Stimulated activated CD8-positive, alpha-beta memory T cell treated with anti-CD3 and anti-CD28 coated beads, Interleukin-4, amount 100 ng/mL, for 48 hours (primary cell): ENCODE measurements at regions not wholly inside any gene's neighbourhood (a gene's known extent, or its start where the extent isn't known, plus 50 kb on each side); places are given as distances from the start of the nearest gene placed in this dataset.

Experiments used
- DNase-seq: peaks from one replicate; pipeline ENCODE4 v3.0.0-alpha.2; 2020

DNA sequence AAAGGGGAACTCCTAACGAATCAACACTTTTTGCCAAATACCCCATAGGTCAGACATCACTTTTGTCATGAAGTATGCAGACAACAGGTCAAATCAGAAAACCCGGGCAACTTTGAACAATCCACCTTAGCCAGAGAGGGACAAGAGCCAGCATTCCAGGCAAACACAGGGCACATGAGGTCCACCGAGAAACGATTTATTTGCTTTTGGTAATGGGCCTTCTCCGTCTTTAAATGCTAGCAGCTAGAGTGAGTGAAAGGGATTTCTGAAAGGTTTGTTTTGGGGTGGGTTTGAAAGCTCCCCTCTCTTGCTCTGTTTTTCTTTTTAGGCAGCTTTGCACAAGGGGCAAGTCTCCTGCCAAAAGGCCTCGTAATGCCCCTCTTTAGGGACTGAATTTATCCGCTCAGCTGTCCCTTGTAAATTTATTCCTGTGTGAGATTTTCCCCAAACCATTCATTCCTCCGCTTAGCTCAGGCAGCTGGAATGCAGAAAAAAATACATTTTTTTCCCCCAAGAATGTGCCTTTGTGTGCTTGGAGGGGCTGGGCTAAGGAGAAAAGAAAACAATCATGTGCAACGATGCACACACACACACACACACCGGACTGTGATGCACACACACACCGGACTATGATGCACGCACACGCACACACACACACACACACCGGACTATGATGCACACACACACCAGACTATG, 196.9 kb downstream of the SNX19 start:
- no peak for DNase-seq

DNA sequence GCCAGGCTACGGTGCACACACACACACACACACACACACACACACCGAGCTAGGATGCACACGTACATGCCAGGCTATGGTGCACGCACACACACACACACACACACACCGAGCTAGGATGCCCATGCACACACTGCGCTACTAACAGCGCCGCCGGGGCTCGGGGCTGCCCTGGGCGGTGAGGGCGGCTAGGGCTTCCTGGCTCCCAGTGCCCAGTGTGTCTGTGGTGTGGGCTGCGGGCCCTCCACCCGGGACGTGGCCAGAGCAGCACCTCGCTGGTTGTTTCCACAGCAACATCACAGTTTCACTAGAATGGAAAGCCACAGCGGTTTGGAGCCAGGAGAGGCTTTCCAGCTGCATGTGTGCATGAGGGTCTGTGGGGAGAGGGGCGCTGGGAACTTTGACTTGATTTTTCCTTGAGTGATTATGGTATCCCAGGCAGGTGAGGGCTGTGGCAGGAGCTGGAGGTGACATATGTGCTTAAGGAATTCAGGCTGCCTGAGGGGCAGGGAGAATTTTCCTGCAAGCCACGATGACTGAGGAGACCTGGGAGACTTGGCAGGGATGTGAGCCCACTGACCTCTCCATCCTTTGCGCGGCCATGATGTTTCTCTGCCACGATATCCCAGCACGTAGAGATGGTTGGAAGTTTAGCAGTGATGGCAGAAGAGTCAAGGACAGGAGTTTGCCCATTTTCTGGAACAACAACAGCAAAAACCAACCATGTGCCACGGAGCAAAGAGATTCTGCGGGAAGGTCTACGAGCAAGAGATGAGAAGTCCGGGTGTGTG, 195.9 kb downstream of the SNX19 start:
- DNase-seq, result no peak

DNA sequence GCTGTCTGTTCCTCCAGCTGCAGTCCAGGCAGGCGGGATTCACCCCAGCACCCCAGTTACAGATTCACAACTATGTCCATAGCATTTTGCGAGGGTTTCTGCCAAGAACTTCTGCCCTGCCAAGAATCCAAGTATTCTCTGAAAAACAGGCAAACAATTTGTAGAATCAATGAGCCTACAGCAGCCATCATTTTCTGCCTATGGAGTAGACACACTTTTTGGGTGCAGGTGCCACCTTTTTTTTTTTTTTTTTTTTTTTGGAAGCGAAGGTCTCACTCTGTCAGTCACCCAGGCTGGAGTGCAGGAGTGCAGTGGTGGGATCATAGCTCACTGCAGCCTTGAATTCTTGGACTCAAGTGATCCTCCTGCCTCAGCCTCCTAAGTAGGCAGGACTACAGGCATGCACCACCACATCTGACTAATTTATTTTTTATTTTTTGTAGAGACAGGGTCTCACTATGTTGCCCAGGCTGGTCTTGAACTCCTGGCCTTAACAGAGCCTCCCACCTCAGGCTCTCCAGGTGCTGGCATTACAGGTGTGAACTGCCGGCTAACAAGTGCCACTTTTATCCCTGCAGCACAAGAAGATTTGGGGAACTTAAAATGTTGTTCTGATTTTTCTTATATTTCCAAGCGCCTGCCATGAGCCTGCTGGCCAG, 195.1 kb downstream of the SNX19 start:
- DNase-seq, result no peak

DNA sequence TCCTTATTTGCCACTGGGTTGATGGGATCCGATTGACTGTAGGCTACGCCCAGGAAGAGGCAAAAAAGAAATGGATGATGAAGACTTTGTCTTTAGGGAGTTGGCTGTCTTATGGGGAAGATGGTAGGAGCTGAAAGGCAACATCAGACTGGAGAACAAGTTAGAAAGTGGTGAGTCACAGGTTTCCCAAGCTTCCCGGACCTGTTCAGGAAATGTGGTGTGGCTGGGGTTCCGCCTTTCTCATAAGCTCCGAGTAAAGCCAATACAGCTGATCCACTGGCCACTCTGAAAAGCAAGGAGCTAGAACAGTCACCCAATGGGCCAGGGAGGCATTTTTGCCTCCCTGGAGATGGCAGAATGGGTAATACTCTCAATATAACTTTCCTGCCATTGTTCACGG, 194.5 kb downstream of the SNX19 start:
- no peak for DNase-seq

DNA sequence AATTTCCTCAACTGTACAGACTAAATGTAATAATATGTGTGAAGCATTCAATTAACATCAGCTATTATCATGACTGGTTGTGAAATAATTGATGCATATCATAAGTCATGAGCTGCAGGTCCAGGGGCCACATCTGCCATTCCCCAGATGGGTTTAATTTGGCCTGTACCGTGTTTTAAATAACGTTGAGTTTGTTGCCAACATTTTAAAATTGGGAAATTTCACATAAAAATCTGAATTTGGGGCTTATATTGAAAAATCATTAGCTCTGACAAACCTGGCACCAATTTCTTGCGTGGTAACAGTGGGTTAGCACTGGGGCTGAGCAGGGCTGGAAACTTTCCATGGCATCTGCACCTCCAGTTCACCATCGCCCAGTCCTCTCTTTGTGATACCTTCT, 193.9 kb downstream of the SNX19 start:
- DNase-seq, result no peak

DNA sequence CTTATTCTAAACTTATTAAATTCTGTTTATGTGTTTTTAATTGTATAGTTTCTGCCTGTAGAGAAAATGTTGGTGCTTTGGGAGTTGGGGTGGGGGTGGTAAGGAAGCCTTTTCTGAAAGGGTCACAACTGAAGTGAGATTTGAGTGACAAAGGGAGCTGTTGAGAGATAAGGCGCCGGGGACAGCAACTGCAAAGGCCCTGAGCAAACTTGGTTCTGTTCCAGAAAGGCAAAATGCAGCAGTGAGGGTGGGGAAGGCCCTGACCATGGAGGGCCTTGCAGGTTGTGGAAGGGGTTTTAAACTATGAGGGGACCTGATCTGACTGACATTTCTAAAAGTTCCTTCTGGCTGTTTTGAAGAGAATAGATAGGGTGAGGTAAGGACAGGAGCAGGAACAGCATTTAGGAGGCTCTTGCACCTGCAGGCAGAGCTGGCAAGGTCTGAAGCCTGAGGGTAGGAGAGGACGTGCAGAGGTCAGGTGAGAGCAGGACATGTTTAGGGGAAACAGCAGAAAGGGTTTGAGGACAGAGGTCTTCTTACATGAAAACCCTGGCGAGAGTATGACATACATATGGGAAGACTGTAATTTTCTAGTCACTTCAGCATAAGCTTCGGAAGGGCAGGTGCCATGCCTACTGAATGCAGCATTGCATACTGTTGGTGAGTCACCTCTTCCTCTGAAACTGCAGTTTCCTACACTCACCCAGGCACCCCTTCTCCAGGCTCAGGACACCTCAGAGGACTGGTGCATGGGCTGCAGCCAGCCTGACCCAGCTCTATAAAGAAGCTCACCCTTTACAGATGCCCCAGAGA, 190.7 kb downstream of the SNX19 start:
- no peak for DNase-seq

DNA sequence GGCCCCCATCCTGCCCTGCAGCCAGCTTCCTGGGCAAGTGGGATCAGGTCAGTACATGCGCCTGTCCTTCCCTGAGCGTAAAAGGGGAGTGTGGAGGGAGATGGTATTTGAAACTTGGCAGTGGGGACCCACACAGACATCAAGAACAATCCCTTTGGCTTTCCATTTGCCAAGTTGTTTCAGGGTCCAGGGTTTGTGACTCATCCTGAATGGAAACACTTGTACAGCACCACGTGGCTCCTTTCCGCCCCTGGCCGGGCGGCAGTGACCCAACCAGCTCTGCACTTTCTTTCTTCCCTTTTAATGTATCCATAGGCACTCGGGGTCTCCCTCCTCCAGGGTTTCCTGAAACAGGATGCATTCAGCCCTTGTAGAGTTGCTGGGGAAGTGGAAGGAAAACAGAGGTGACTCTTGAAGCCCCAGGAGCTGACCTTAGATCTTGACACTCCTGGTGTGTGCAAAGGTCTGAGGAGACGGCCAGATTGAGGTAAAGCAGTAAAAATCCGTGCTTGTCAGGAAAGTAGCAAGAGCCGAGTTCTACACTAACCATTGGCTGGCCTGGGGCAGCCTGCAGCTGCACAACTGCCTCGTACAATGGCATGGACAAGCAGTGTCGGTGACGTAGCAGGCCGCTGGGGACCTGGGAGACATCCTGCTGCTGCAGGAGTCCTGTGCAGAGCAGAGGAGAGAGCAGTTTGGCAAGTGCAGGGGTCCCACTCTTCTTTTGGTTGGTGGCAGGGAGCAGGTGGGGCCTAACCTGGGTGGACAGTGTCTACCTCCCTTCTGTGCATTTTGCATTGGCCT, 189.8 kb downstream of the SNX19 start:
- DNase-seq, result no peak

DNA sequence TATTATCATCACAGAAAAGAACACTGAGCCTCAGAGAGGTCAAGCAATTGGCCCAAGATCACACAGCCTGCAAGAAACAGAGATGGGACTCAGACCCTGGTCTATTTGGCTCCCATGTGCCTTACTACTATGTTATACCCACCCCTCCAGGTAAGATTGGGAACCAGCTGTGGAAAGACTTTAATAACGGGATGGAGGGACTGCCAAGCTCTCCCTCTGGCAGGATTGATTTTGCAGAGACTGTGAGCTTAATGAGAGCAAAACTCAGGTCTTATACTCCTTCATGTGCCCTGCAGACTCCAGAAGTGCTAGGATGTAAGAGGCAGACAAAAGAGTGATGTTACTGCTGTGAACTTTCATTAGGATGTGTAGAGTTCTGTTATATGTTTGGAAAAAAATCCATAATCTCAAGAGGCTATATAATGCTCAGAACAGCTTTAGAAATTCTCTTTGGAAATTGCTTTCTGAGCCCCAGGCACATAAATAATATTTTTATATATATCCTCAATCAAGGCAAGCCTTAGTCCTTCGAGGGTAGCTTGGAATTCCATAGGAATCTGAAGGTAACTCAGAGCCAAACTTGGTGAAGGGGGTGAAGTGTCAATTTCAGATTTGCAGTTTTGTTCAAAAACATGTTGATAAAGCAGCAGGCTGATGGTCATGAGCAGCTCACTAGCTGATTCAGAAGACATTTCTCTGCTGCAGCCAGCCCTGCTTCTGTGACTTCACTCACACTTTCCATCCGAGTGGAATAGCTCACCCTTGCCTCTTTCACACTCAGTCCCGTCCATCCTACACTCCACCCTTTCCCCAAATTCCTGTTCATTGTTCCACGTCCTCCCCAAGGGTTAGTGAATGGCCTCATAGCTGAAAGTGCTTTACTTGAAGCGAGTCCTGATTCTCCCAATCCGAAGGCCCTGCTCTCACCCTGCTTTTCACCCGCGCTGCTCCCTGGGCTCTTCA, 188.8 kb downstream of the SNX19 start:
- DNase-seq, result no peak

DNA sequence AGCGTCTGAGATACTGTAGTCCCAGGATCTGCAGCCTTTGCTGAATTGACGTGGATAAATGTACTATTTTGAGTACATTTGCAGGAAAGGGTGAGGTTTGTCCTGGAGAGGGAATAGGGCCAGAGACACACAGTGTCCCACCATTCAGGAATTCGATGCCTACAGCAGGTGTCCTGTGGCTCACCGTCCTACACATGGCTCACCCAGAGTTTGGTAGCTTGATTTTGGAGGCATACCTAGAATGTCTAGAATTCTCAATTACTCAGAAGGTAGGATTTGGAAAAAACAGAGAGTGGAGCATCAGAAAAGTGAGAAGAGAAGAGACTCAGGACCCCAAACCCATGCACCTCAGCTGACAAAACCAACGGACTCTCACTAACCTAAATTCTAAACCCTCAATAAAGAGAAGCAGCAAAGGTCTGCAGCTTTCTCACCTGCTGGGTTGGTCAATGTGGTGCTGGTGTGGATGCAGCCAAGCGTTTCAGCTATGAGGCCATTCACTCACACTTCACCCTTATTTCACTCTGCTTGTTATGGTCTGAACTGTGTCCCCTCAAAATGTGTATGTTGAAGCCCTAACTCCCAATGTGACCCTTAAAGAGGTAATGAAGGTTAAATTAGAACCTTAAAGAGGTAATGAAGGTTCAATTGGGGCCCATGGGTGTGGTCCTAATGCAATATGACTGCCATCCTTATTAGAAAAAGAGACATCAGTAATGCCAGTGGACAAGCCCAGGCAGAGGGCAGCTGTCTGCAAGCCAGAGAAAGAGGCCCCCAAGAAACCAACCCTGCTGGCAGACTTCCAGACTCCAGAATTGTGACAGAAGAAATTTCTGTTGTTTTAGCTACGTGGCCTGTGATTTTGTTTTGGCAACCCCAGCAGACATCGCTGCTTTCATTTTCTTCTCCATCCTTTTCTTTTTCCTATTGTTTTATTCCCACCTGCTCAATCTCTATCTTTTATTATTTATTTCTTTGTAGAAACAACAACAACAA, 187.8 kb downstream of the SNX19 start:
- DNase-seq, result no peak

DNA sequence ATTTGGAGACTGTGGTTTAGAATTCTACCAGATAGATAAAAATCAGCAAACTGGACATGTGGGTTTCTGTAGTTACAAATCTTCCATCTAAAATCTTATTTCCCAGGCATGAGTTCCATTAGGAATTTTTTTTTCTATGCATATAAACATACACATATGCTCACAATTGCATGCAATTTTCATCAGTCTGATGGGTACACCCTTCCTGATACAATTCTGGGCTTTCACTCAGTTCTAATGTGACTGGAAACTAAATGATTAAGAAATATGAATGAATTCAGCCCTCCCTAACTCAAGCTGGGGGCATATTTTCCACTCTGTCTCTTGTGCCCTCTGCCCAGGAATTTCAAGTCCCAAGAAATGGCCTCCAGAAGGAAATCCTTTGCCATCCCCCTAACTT, 187.1 kb downstream of the SNX19 start:
- DNase-seq, result no peak

DNA sequence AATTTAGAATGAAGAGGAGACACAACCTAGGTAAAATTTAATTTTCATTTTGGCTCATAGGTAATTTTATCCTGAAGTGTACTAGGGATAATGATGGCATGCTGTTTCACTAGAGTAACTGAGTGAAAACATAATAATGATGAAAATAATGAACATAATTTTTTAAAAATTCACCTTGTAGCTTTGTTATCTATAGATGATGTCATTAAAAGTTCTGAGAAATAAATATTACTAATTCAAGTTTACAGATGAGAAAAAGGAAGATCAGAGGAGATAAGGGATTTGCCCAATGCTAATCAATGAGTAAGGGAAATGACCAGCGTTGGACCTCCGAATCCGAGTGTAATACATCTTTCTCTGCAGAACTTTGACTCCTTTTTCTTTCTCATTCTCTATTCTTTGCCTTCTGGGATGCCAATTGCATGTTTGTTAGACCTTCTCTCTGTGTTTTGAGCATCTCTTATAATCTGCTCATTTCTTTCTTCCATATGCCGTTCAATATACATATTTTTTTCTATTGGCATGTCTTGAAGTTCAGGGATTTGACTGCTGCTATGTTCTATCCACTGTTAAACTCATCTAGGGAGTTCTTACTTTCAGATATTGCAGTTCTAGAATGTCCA, 186.5 kb downstream of the SNX19 start:
- no peak for DNase-seq

DNA sequence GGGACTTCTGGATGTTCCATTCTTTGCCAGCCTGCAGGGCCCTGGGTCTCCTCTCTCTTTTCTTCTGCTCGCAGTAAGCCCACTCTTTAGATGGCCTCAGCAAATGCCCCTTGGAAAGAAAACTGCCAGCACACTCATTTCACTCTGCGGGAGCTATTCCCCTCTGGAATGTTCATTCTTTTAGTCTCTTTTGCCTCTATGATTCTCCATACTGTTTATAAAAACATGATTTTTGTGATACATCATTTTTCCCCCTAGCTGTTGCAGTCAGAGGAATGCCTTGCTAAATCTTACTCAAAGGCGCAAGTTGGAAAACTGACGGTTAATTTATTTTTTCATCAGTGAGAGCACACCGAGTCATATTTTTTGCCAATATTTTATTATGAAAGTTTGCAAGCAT, 184.9 kb downstream of the SNX19 start:
- no peak for DNase-seq

DNA sequence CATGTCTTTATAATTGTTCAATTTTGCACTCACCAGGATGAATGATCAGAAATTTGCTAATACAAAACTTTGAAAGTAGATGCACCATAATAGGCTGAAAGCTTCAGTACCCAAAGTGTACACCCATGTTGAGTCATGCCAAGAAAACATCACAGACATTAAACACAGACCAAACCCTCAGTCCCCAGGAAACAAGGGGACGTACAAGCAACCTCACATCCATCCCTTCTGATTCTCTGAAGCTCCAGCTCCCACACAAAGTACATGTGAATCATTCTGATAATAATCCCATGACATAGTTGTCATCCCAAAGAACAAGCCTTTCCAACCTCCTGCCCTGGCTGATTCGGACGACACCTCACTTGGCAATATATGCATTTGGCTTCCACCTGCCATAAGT, 183.8 kb downstream of the SNX19 start:
- DNase-seq, result no peak

DNA sequence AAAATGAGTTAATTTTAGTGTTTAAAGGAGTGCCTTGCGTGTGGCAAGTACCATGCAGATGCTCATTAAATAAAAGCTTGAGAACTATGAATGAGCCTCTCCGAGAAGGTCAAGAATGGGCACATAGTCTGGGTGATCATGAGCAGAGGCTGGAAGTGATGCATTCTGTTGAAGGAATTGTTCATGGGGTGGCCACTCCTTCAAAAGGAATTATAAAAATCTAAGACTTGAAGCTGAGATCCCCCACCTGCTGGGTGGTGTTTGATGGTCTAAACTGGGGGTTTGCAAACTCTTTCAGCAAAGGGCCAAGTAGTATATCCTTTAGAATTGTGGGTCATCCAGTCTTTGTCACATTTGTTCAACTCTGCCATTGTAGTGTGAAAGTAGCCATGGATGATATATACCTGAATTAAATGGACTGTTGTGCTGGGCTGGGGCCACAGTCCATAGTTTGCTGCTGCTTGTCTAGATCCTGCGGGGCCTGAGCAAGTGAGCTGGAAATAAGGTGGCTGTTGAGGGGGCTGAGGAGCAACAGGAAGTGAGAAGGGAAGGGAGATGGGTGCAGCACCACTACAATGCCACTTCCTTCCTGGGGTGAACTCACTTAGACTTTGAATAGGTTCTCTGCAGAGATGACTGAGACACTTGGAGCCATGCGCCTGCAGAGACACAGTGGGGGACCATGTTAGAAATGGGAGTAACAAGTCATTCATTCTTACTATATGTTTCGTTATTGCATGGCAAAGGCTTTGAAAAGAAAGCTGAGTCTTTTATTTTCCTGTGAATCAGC, 179.0 kb downstream of the SNX19 start:
- DNase-seq, result no peak

DNA sequence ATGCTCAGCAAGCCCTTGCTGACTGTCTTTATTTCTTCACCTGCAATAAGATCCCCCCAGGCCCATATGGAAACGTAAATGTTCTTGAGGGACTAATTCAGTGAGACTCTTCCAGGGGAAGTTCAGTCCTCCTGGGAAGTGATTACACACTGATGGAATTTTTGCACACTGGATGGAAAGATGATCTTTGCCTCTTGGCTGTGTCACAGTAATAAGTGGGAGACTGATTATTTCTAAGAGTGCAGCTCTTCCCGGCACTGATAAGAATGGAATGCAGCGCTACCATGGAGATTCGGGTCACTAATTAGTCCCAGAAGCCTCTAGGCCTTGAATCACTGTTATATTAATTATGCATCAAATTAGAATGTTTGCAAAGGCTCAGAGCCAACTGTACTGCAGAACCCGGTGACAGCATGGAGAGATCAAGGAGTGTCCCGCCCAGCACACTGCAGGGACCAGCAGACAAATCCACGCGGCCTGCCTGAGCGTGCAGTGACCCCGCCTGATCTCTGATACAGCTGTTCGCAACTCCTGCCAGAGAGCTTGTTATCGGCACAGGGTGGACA, 178.3 kb downstream of the SNX19 start:
- DNase-seq, result no peak

DNA sequence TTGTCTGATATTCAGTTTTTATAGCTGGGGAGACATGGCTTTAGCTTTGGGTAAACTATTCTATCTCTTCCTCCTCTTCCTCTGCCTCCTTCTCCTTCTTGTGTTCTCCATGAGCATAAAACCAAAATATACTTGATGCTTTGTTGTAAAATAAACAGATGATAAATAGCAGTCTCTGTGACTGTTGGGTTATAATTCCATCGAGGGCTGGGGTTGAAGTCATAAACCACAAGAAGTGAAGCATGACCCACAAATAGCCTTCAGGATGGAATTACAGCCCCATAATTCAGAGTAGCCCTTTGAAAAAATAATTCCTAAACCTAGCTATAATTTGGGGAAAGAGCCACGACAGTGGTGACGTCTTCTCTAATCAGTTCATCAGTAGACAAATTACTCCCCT, 177.7 kb downstream of the SNX19 start:
- DNase-seq, result no peak

DNA sequence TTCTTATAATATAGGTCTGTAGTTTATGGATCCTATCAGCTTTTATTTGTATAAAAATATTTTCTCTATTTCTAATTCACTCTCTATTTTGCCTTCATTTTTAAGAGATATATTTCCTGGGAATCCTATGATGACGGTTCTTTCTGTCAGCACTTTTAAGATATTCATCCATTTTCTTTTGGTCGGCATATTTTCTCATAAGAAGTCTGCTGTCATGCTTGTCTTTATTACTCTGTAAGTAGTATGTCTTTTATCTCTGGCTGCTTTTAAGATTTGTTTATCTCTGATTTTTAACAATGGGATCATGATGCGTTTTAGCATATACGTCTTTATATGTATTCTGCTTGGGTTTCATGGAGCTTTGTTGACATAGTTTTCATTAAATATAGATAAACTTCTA, 175.5 kb downstream of the SNX19 start:
- no peak for DNase-seq

DNA sequence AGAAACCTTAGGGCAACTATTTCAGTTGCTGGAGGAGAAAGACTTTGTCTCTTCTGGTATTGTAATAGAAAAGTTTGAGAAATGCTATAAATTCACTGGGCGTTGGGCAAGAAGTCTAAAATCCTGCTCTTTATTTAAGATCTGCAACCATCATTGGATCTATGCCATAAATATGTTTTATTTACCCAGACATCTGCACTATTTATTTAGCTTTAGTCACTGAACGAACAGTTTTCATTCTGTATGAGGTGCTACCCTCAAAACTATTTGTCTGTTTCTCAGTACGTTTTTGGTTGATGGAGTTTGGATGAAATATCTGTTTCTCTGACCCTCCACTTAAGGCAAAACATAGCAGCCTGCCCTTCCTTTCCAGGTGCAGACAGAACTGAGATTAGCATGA, 171.5 kb downstream of the SNX19 start:
- DNase-seq, result no peak
